ENCODE measurements at regions not wholly inside any gene's neighbourhood (a gene's known extent, or its start where the extent isn't known, plus 50 kb on each side); places are given as distances from the start of the nearest gene placed in this dataset.

DNA sequence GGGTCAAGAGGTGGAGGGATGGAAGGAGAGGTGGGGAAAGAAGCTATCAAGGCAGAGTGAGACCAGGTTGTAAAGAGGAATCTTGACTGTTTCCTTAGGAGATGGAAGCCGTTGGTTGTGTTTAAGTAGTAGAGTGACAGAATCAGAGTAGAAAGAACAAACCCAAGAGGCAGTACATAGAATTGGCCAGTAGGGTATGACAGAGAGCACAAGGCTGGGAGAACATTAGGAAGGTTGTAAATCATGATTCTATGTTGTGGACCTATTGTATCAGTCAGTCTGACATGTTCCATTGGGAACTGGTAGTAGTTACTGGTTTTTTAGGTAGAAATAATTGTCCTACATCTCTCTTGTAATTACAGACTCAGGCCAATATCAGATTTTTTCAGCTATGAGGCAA, 486.9 kb upstream of the USP24 start:
- Histone ChIP-seq H3K4me1 (no peaks in the 10 kb centered on the region), H3K4me3 (no peak overlapping the region), H3K4me2 (no peak overlapping the region), H3K9me3 (no peaks in the 10 kb centered on the region; the same call in 2 of the 3 replicates), H3K27ac (no peak overlapping the region)
- CTCF ChIA-PET: interaction anchor here (0.6 kb wide), 1 partner anchor 884 kb away, joined by 3 read pairs; no protein-coding TSS in a partner anchor
- DNase-seq (ENCODE audit: low read depth in 1 of 2, low spot score in 1 of 2) (peak in 1 of 2 experiments; percentile 25), ATAC-seq (peak in 1 of 2 experiments; percentile 66; a peak in 3 of 6 replicates), FAIRE-seq (no peak)
- WGBS (ENCODE audit: missing lambda C conversion rate): 63% methylated on average over 1 of the region's 1 CpG
- TF ChIP-seq CTCF (IDR thresholded peaks at IDR 0.05): peak; percentile 28; the same call in 1 of the 3 replicates
- peak in 1 of 2 experiments; percentile 28; a peak in 2 of 5 replicates for TF ChIP-seq RAD21 (conservative IDR thresholded peaks at IDR 0.05 in 1 of 2, IDR thresholded peaks at IDR 0.05 in 1 of 2)
- TF ChIP-seq KDM5A (IDR thresholded peaks at IDR 0.05): no peak
- POLR2A ChIA-PET: no interaction called here

DNA sequence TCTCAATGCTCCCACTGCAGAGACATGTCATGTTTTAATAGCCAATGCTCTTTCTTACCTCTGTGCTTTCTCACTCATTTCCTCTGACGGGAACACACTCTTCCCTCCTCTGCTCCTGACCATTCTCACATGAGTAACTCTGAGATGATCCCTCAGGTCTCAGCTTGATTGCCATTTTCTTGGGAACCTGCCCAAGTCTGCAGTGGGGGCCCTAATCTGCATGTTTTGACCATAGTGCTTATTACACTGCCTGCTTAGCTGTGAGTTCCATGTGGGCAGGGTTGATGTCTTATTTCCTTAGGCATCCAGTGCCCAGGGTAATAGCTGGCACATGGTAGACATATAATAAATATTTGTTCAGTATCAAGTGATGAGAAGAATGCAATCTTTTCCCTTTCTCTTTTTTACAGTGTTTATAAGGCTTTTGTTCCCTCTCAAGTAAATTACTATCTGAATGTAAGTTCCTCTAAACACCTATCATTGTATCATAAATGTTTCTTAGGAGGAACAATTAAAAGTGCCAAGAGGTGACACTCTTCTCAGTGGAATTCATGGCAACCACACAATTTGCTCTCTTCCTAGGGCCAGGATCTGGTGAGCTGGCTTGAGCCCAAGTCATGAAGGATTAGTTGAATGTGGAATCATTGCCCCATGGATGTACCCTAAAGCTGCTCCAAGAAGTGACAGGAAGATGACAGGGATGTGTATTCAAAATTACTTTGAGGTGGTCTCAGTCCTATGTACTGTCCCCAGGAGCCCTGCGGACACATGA, 485.4 kb upstream of the USP24 start:
- no peak for DNase-seq (ENCODE audit: low read depth in 1 of 2, low spot score in 1 of 2)
- no peak overlapping the region for H3K27ac ChIP-seq
- H3K4me2 ChIP-seq: no peak overlapping the region
- FAIRE-seq: no peak
- no peaks in the 10 kb centered on the region for H3K4me1 ChIP-seq
- WGBS (ENCODE audit: missing lambda C conversion rate): 92% methylated on average over 2 of the region's 2 CpGs
- TF ChIP-seq HOXB5 (CRISPR knock-in tag; IDR thresholded peaks at IDR 0.05) (no peak), RAD21 (conservative IDR thresholded peaks at IDR 0.05 in 1 of 2, IDR thresholded peaks at IDR 0.05 in 1 of 2) (no peak), CBX2 (IDR thresholded peaks at IDR 0.05; ENCODE audit: borderline replicate concordance, low read depth) (no peak), RFX5 (IDR thresholded peaks at IDR 0.05) (no peak), JUN (IDR thresholded peaks at IDR 0.05) (no peak), CHD2 (IDR thresholded peaks at IDR 0.05; ENCODE audit: low read length, partially characterized antibody) (no peak), FOXS1 (CRISPR knock-in tag; IDR thresholded peaks at IDR 0.05) (no peak), RNF2 (IDR thresholded peaks at IDR 0.05; ENCODE audit: borderline replicate concordance, low read depth) (no peak), RCOR1 (IDR thresholded peaks at IDR 0.05; ENCODE audit: low read depth, low read length) (no peak), ZSCAN20 (CRISPR knock-in tag; IDR thresholded peaks at IDR 0.05) (no peak), REST (IDR thresholded peaks at IDR 0.05) (no peak), FOSL2 (IDR thresholded peaks at IDR 0.05) (no peak), FOSL2 (CRISPR knock-in tag; IDR thresholded peaks at IDR 0.05) (no peak), BHLHE40 (IDR thresholded peaks at IDR 0.05; ENCODE audit: low read depth, low read length) (no peak), KDM5A (IDR thresholded peaks at IDR 0.05) (no peak), POLR2AphosphoS2 (conservative IDR thresholded peaks at IDR 0.05; ENCODE audit: low read length) (no peak), JUNB (IDR thresholded peaks at IDR 0.05) (no peak)
- TF ChIP-seq, protein P1, sequence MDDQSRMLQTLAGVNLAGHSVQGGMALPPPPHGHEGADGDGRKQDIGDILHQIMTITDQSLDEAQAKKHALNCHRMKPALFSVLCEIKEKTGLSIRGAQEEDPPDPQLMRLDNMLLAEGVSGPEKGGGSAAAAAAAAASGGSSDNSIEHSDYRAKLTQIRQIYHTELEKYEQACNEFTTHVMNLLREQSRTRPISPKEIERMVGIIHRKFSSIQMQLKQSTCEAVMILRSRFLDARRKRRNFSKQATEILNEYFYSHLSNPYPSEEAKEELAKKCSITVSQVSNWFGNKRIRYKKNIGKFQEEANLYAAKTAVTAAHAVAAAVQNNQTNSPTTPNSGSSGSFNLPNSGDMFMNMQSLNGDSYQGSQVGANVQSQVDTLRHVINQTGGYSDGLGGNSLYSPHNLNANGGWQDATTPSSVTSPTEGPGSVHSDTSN (IDR thresholded peaks at IDR 0.05): no peak
- TF ChIP-seq, protein P2, sequence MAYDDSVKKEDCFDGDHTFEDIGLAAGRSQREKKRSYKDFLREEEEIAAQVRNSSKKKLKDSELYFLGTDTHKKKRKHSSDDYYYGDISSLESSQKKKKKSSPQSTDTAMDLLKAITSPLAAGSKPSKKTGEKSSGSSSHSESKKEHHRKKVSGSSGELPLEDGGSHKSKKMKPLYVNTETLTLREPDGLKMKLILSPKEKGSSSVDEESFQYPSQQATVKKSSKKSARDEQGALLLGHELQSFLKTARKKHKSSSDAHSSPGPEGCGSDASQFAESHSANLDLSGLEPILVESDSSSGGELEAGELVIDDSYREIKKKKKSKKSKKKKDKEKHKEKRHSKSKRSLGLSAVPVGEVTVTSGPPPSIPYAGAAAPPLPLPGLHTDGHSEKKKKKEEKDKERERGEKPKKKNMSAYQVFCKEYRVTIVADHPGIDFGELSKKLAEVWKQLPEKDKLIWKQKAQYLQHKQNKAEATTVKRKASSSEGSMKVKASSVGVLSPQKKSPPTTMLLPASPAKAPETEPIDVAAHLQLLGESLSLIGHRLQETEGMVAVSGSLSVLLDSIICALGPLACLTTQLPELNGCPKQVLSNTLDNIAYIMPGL (CRISPR knock-in tag; IDR thresholded peaks at IDR 0.05; ENCODE audit: borderline replicate concordance): no peak
- no peaks in the 10 kb centered on the region; the same call in 2 of the 3 replicates for H3K9me3 ChIP-seq
- ChIA-PET POLR2A (no interaction called here), CTCF (interaction anchor here (1.2 kb wide), 1 partner anchor 90 kb away, joined by 3 read pairs; no protein-coding TSS in a partner anchor)
- no peak for ATAC-seq
- H3K4me3 ChIP-seq: no peak overlapping the region
